OCI-LY7 (cell line): ENCODE measurements at regions not wholly inside any gene's neighbourhood (a gene's known extent, or its start where the extent isn't known, plus 50 kb on each side); places are given as distances from the start of the nearest gene placed in this dataset.

ENCODE experiments used
- BruUV-seq: library from RNA; stranded (reverse); fragments of 400-500 nt; replicated peaks from 2 replicates; lab custom pipeline; 2021; lab: Mats Ljungman, UMichigan
- CTCF ChIA-PET: fragments of 300-600 bp; sonication (Branson Sonifier 250); formaldehyde crosslinking; loops from one replicate; lab custom pipeline; 2022; ENCODE audit warnings: antibody characterized with exemption; ENCODE audit not compliant: unreplicated experiment; lab: Charles Lee
- POLR2A ChIA-PET: fragments of 300-600 bp; sonication (Branson Sonifier 250); formaldehyde crosslinking; loops from one replicate; lab custom pipeline; 2022; ENCODE audit warnings: antibody characterized with exemption; lab: Charles Lee
- DNase-seq: peaks from one replicate; pipeline ENCODE4 v3.0.0-alpha.2; 2015; ENCODE audit warnings: low spot score
- H2AFZ ChIP-seq: fragments of 200-600 bp; sonication (generic), shearing (Covaris generic); 2 replicates; pipeline ENCODE4 v1.6.1; 2014; ENCODE audit warnings: mild to moderate bottlenecking, antibody characterized with exemption, low read length, moderate library complexity
- H3K27ac ChIP-seq: fragments of 200-600 bp; sonication (generic); 2 replicates; pipeline ENCODE4 v1.5.1; 2014; ENCODE audit warnings: mixed run types, low read depth, mild to moderate bottlenecking, moderate library complexity, low read length, inconsistent platforms; ENCODE audit not compliant: poor library complexity, severe bottlenecking
- H3K36me3 ChIP-seq: fragments of 200-600 bp; sonication (generic); 2 replicates; pipeline ENCODE4 v1.6.1; 2014; ENCODE audit warnings: mild to moderate bottlenecking, antibody characterized with exemption, low read length, moderate library complexity, mixed read lengths; ENCODE audit not compliant: insufficient read depth
- H3K4me1 ChIP-seq: fragments of 200-600 bp; sonication (generic); 2 replicates; pipeline ENCODE4 v1.5.1; 2014; ENCODE audit warnings: mild to moderate bottlenecking, low read length; ENCODE audit not compliant: insufficient read depth, poor library complexity, severe bottlenecking
- H3K4me2 ChIP-seq: fragments of 200-600 bp; sonication (generic); 2 replicates; pipeline ENCODE4 v1.6.1; 2014; ENCODE audit warnings: mild to moderate bottlenecking, low read length
- H3K4me3 ChIP-seq: fragments of 200-600 bp; sonication (generic); 2 replicates; pipeline ENCODE4 v1.5.1; 2014; ENCODE audit warnings: mild to moderate bottlenecking, low read depth, low read length; ENCODE audit not compliant: poor library complexity, severe bottlenecking
- H3K79me2 ChIP-seq: fragments of 200-600 bp; sonication (generic); 2 replicates; pipeline ENCODE4 v1.6.1; 2016; ENCODE audit warnings: low read depth, mild to moderate bottlenecking, low read length, moderate library complexity, mixed read lengths; ENCODE audit not compliant: insufficient read depth
- H3K9me2 ChIP-seq: fragments of 200-600 bp; sonication (generic); 2 replicates; pipeline ENCODE4 v1.6.1; 2016; ENCODE audit warnings: mild to moderate bottlenecking, low read length, mixed read lengths; ENCODE audit not compliant: insufficient read depth
- H3K9me3 ChIP-seq: fragments of 200-600 bp; sonication (generic); 2 replicates; pipeline ENCODE4 v1.6.1; 2014; ENCODE audit warnings: mild to moderate bottlenecking, mixed run types, low read length, mixed read lengths
- H4K20me1 ChIP-seq: fragments of 200-600 bp; sonication (generic); 2 replicates; pipeline ENCODE4 v1.6.1; 2014; ENCODE audit warnings: mild to moderate bottlenecking, antibody characterized with exemption, low read length, moderate library complexity, mixed read lengths; ENCODE audit not compliant: insufficient read depth
- EZH2phosphoT487 ChIP-seq: fragments of 200-600 bp; sonication (generic); IDR thresholded peaks from 2 replicates; pipeline ENCODE4 v1.6.1; 2018; ENCODE audit warnings: low read depth, borderline replicate concordance, mild to moderate bottlenecking, mixed run types, antibody characterized with exemption, low read length, moderate library complexity, mixed read lengths
- intact Hi-C: fragments of 100-400 bp; cut with micrococcal nuclease; formaldehyde crosslinking; loops from one replicate; pipeline ENCODE4 v1.10.0; 2022; ENCODE audit not compliant: unreplicated experiment
- TF ChIP-seq, protein P1 (sequence below): fragments of 200-600 bp; sonication (generic); conservative IDR thresholded peaks from 2 replicates; pipeline ENCODE4 v1.5.1; 2014; ENCODE audit warnings: mild to moderate bottlenecking, antibody characterized with exemption, low read length, moderate library complexity, mixed read lengths

DNA sequence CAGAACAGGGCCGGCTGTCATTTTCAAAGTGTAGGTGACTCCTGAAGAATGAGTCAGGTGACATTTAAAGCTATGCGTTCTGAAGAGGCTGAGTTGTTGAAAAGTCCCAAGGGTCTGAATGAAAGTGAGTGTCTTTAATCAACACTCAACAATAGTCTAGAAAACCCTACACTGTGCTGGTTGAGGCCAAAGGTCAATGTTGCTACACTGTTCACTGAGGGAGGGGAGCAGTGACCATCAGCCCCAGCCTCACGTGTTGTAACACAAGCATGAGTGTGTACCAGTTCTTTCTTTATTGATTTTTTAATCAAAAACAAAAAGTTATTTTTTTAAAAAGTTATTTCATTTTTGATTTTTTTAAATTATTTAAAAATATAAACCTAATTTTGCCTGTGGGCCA, 418.8 kb upstream of the LRFN5 start:
- no peak overlapping the region for H3K27ac ChIP-seq
- H3K79me2 ChIP-seq = no peaks in the 10 kb centered on the region
- H3K4me3 ChIP-seq = no peak overlapping the region
- H3K4me2 ChIP-seq = no peak overlapping the region
- DNase-seq = no peak
- no peaks in the 10 kb centered on the region for H4K20me1 ChIP-seq
- TF ChIP-seq, protein P1, sequence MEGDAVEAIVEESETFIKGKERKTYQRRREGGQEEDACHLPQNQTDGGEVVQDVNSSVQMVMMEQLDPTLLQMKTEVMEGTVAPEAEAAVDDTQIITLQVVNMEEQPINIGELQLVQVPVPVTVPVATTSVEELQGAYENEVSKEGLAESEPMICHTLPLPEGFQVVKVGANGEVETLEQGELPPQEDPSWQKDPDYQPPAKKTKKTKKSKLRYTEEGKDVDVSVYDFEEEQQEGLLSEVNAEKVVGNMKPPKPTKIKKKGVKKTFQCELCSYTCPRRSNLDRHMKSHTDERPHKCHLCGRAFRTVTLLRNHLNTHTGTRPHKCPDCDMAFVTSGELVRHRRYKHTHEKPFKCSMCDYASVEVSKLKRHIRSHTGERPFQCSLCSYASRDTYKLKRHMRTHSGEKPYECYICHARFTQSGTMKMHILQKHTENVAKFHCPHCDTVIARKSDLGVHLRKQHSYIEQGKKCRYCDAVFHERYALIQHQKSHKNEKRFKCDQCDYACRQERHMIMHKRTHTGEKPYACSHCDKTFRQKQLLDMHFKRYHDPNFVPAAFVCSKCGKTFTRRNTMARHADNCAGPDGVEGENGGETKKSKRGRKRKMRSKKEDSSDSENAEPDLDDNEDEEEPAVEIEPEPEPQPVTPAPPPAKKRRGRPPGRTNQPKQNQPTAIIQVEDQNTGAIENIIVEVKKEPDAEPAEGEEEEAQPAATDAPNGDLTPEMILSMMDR = no peak
- TF ChIP-seq EZH2phosphoT487 = no peak
- no TSS peak for BruUV-seq
- no peaks in the 10 kb centered on the region for H3K36me3 ChIP-seq
- H2AFZ ChIP-seq = no peak overlapping the region
- ChIA-PET CTCF (no interaction called here), POLR2A (interaction anchor here (0.6 kb wide), 1 partner anchor 1762 kb away, joined by 4 read pairs; no protein-coding TSS in a partner anchor)
- H3K4me1 ChIP-seq = no peaks in the 10 kb centered on the region
- intact Hi-C loops = no loop called here
- no peaks in the 10 kb centered on the region for H3K9me2 ChIP-seq
- peaks cover under 1% of the 10 kb centered on the region; the same call in 1 of the 2 replicates for H3K9me3 ChIP-seq

DNA sequence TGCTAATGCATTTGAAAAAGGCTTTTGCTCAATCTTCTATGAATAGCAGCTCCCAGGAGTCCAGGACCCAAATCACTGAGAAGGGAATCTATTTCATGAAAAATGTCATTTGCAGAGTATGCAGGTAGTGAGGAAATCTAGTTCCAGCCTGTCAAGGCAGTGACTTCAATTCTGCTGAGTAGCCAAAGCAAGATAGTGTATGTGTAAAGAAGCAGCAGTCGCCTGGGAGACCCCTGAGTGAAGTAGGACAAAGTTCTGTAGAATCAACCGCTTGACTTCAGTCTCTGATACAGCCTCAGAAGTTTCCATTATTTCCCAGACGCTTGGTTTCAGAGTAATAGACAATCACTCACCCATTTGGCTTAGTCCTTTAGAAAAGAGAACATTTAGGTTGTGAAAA, 435.6 kb upstream of the LRFN5 start:
- no peaks in the 10 kb centered on the region for H3K4me1 ChIP-seq
- H2AFZ ChIP-seq = no peak overlapping the region
- no peaks in the 10 kb centered on the region for H3K9me3 ChIP-seq
- H3K4me3 ChIP-seq = no peak overlapping the region
- no peak for DNase-seq
- intact Hi-C loops = no loop called here
- ChIA-PET CTCF (no interaction called here), POLR2A (no interaction called here)
- no peaks in the 10 kb centered on the region for H3K79me2 ChIP-seq
- no peak for TF ChIP-seq EZH2phosphoT487
- TF ChIP-seq, protein P1 = no peak
- H3K36me3 ChIP-seq = no peaks in the 10 kb centered on the region
- no peaks in the 10 kb centered on the region for H4K20me1 ChIP-seq
- BruUV-seq = no TSS peak
- no peaks in the 10 kb centered on the region for H3K9me2 ChIP-seq
- no peak overlapping the region for H3K27ac ChIP-seq
- H3K4me2 ChIP-seq = no peak overlapping the region

DNA sequence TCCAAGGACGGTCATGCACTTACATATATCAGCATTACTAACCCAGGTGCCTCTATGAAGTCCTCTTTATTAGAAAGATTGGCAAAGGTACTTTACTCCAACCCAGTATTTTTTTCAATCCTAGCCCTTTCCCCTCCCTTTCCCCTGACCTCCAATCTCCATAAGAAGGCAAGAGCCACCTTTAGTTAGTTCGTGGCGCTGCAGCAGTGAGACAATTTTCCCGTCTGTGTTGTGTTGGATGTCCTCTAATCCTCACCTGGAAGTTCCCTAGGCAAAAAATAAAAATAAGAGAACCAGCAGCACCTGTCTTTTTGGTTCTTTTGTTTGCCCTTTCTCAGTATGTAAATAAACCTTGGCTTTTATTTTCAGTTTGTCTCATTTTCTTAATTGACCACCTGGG, 439.6 kb upstream of the LRFN5 start:
- no TSS peak for BruUV-seq
- H3K27ac ChIP-seq = no peak overlapping the region
- no peak overlapping the region for H3K4me3 ChIP-seq
- H3K36me3 ChIP-seq = no peaks in the 10 kb centered on the region
- no peak overlapping the region for H3K4me2 ChIP-seq
- no peaks in the 10 kb centered on the region for H3K9me3 ChIP-seq
- no peaks in the 10 kb centered on the region for H3K4me1 ChIP-seq
- H4K20me1 ChIP-seq = no peaks in the 10 kb centered on the region
- no peak overlapping the region for H2AFZ ChIP-seq
- no peaks in the 10 kb centered on the region for H3K9me2 ChIP-seq
- ChIA-PET CTCF (no interaction called here), POLR2A (no interaction called here)
- no peaks in the 10 kb centered on the region for H3K79me2 ChIP-seq
- TF ChIP-seq, protein P1 = no peak
- TF ChIP-seq EZH2phosphoT487 = no peak
- DNase-seq = no peak
- intact Hi-C loops = no loop called here
